Upper lobe of left lung (tissue), 4 donors: ENCODE measurements at regions not wholly inside any gene's neighbourhood (a gene's known extent, or its start where the extent isn't known, plus 50 kb on each side); places are given as distances from the start of the nearest gene placed in this dataset.

Source experiments
- EP300 ChIP-seq, 4 donors: sonication (generic); formaldehyde crosslinking; IDR thresholded peaks; one replicate each; pipeline ENCODE4 v1.5.1; 2017; ENCODE audit warnings: antibody characterized with exemption in 4 of 4, control low read depth in 2 of 4
- POLR2A ChIP-seq, 4 donors: fragments of 450-650 bp; IDR thresholded peaks; one replicate each; pipeline ENCODE4 v1.5.1; 2016 to 2017; ENCODE audit warnings: antibody characterized with exemption in 4 of 4, mild to moderate bottlenecking in 2 of 4
- POLR2AphosphoS5 ChIP-seq, 2 donors: sonication (generic); formaldehyde crosslinking; IDR thresholded peaks; one replicate each; pipeline ENCODE4 v1.5.1; 2017; ENCODE audit warnings: antibody characterized with exemption in 2 of 2
- TF ChIP-seq, protein P1 (sequence below), 6 experiments: fragments of 450-650 bp in 4 of 6; fragments of 200-600 bp in 2 of 6; sonication (generic) in 2 of 6; IDR thresholded peaks; one replicate each; pipeline ENCODE4 v1.5.1; 2016 to 2019; ENCODE audit warnings: antibody characterized with exemption in 6 of 6

GRCh38 chr2:189306525-189306924, 127.0 kb upstream of the COL5A2 start:
- TF ChIP-seq, protein P1, sequence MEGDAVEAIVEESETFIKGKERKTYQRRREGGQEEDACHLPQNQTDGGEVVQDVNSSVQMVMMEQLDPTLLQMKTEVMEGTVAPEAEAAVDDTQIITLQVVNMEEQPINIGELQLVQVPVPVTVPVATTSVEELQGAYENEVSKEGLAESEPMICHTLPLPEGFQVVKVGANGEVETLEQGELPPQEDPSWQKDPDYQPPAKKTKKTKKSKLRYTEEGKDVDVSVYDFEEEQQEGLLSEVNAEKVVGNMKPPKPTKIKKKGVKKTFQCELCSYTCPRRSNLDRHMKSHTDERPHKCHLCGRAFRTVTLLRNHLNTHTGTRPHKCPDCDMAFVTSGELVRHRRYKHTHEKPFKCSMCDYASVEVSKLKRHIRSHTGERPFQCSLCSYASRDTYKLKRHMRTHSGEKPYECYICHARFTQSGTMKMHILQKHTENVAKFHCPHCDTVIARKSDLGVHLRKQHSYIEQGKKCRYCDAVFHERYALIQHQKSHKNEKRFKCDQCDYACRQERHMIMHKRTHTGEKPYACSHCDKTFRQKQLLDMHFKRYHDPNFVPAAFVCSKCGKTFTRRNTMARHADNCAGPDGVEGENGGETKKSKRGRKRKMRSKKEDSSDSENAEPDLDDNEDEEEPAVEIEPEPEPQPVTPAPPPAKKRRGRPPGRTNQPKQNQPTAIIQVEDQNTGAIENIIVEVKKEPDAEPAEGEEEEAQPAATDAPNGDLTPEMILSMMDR (IDR thresholded peaks at IDR 0.05) = no peak
- TF ChIP-seq POLR2A (IDR thresholded peaks at IDR 0.05) (no peak), POLR2AphosphoS5 (IDR thresholded peaks at IDR 0.05) (no peak), EP300 (IDR thresholded peaks at IDR 0.05) (no peak)
